ENCODE measurements at regions not wholly inside any gene's neighbourhood (a gene's known extent, or its start where the extent isn't known, plus 50 kb on each side); places are given as distances from the start of the nearest gene placed in this dataset.

- Histone ChIP-seq H4K20me1 (ENCODE audit: insufficient read depth, low read length) (no peaks in the 10 kb centered on the region), H3K79me2 (ENCODE audit: low read length) (no peaks in the 10 kb centered on the region), H3K27me3 (ENCODE audit: low read depth, low read length) (no peaks in the 10 kb centered on the region), H3K9me3 (ENCODE audit: insufficient read depth, low read length) (no peaks in the 10 kb centered on the region), H3K27ac (ENCODE audit: low read length) (no peak overlapping the region), H2AFZ (ENCODE audit: low read depth, low read length) (no peak overlapping the region), H3K36me3 (replicated peaks; ENCODE audit: low read depth, low read length) (no peaks in the 10 kb centered on the region), H3K4me2 (ENCODE audit: low read length) (no peak overlapping the region), H3K4me3 (ENCODE audit: low read length) (no peak overlapping the region), H3K4me1 (ENCODE audit: low read length) (no peaks in the 10 kb centered on the region), H3K9ac (ENCODE audit: low read length) (no peak overlapping the region)
- TF ChIP-seq CTCF (IDR thresholded peaks at IDR 0.05; ENCODE audit: low read depth, low read length): no peak
- no peak for TF ChIP-seq EZH2phosphoT487 (IDR thresholded peaks at IDR 0.05; ENCODE audit: low read depth)
Observed at GRCh38 chr5:2696156-2696807, 55.2 kb downstream of the IRX2 start.

- Histone ChIP-seq H3K4me3 (ENCODE audit: low read length) (no peak overlapping the region), H3K9ac (ENCODE audit: low read length) (no peak overlapping the region), H3K36me3 (replicated peaks; ENCODE audit: low read depth, low read length) (no peaks in the 10 kb centered on the region), H2AFZ (ENCODE audit: low read depth, low read length) (no peak overlapping the region), H3K9me3 (ENCODE audit: insufficient read depth, low read length) (no peaks in the 10 kb centered on the region), H3K27me3 (ENCODE audit: low read depth, low read length) (no peaks in the 10 kb centered on the region), H3K27ac (ENCODE audit: low read length) (no peak overlapping the region), H4K20me1 (ENCODE audit: insufficient read depth, low read length) (no peaks in the 10 kb centered on the region), H3K79me2 (ENCODE audit: low read length) (no peaks in the 10 kb centered on the region), H3K4me1 (ENCODE audit: low read length) (no peaks in the 10 kb centered on the region), H3K4me2 (ENCODE audit: low read length) (no peak overlapping the region)
- no peak for TF ChIP-seq CTCF (IDR thresholded peaks at IDR 0.05; ENCODE audit: low read depth, low read length)
- TF ChIP-seq EZH2phosphoT487 (IDR thresholded peaks at IDR 0.05; ENCODE audit: low read depth): no peak
Observed at GRCh38 chr5:2695200-2695891, 56.1 kb downstream of the IRX2 start.

GRCh38 chr5:2691530-2691929 is 59.9 kb downstream of the IRX2 start:
- TF ChIP-seq CTCF (IDR thresholded peaks at IDR 0.05; ENCODE audit: low read depth, low read length) (no peak), EZH2phosphoT487 (IDR thresholded peaks at IDR 0.05; ENCODE audit: low read depth) (no peak)
- no peaks in the 10 kb centered on the region for H3K4me1 ChIP-seq (ENCODE audit: low read length)
- no peak overlapping the region for H3K27ac ChIP-seq (ENCODE audit: low read length)
- no peak overlapping the region for H2AFZ ChIP-seq (ENCODE audit: low read depth, low read length)
- no peaks in the 10 kb centered on the region for H3K79me2 ChIP-seq (ENCODE audit: low read length)
- H3K4me3 ChIP-seq (ENCODE audit: low read length): no peak overlapping the region
- no peak overlapping the region for H3K9ac ChIP-seq (ENCODE audit: low read length)
- no peaks in the 10 kb centered on the region for H3K27me3 ChIP-seq (ENCODE audit: low read depth, low read length)
- no peaks in the 10 kb centered on the region for H4K20me1 ChIP-seq (ENCODE audit: insufficient read depth, low read length)
- H3K9me3 ChIP-seq (ENCODE audit: insufficient read depth, low read length): no peaks in the 10 kb centered on the region
- no peaks in the 10 kb centered on the region for H3K36me3 ChIP-seq (replicated peaks; ENCODE audit: low read depth, low read length)
- H3K4me2 ChIP-seq (ENCODE audit: low read length): no peak overlapping the region

GRCh38 chr5:2690293-2690692 is 61.2 kb downstream of the IRX2 start:
- Histone ChIP-seq H3K79me2 (ENCODE audit: low read length) (no peaks in the 10 kb centered on the region), H3K4me2 (ENCODE audit: low read length) (no peak overlapping the region), H3K4me1 (ENCODE audit: low read length) (no peaks in the 10 kb centered on the region), H3K27ac (ENCODE audit: low read length) (no peak overlapping the region), H3K9me3 (ENCODE audit: insufficient read depth, low read length) (no peaks in the 10 kb centered on the region), H3K9ac (ENCODE audit: low read length) (no peak overlapping the region), H3K36me3 (replicated peaks; ENCODE audit: low read depth, low read length) (no peaks in the 10 kb centered on the region), H3K4me3 (ENCODE audit: low read length) (no peak overlapping the region), H3K27me3 (ENCODE audit: low read depth, low read length) (no peaks in the 10 kb centered on the region), H4K20me1 (ENCODE audit: insufficient read depth, low read length) (no peaks in the 10 kb centered on the region), H2AFZ (ENCODE audit: low read depth, low read length) (no peak overlapping the region)
- TF ChIP-seq EZH2phosphoT487 (IDR thresholded peaks at IDR 0.05; ENCODE audit: low read depth): no peak
- TF ChIP-seq CTCF (IDR thresholded peaks at IDR 0.05; ENCODE audit: low read depth, low read length): no peak

All from OCI-LY3 (cell line).